Stimulated activated CD8-positive, alpha-beta memory T cell treated with anti-CD3 and anti-CD28 coated beads, Interleukin-2, amount 100 ng/mL, for 1 hour (primary cell): ENCODE measurements at regions not wholly inside any gene's neighbourhood (a gene's known extent, or its start where the extent isn't known, plus 50 kb on each side); places are given as distances from the start of the nearest gene placed in this dataset.
"Not testable (repeated sequence)": the region's sequence is repeated elsewhere in the genome, so short reads cannot be mapped to it uniquely, and the experiment has no call there.

Experiments
- DNase-seq, 2 donors: peaks; one replicate each; pipeline ENCODE4 v3.0.0-alpha.2; 2020; ENCODE audit warnings: low read depth in 2 of 2

DNA sequence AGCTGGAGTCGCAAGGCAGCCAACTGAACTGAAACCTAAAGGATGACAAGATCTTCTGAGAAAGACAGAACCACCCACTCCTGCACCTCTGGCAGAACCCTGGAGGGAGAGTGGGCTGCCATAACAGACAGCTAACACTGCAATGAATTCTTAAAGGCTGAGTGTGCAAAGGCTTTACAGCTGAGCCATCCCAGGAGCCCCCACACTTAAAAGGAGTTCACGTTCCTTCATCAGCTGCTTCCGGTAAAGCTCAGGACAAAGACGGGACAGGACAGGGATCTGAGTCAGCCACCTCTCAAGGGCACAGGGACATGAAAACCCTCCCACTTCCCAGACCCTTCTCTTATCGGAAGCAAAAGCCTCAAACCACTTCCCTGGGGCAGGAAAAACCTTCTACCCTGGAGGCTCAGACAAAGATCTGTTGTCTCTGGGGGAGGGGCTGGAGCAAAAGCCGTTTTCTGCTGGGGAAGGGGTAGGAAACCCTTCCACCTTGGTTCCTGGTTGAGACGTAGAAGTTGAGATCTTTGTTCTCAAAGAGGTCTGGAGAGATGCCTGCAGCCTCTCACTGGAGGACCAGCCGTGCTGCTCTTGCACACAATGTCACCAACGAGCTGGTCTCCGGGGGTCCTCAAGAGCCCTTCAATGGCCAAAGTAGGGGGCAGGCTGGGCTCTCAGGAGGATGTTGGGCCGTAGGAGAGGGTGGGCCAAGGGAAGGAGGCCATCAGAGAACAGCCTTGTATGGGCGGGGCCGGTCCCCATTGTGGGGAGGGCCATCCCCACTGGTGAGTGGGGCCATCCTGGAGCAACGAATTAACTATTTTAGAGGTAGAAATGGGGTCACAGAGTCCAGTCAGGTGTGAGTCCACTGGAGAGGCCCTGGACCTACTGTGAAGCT is 452.4 kb downstream of the PTPRU start:
- DNase-seq, result no peak

DNA sequence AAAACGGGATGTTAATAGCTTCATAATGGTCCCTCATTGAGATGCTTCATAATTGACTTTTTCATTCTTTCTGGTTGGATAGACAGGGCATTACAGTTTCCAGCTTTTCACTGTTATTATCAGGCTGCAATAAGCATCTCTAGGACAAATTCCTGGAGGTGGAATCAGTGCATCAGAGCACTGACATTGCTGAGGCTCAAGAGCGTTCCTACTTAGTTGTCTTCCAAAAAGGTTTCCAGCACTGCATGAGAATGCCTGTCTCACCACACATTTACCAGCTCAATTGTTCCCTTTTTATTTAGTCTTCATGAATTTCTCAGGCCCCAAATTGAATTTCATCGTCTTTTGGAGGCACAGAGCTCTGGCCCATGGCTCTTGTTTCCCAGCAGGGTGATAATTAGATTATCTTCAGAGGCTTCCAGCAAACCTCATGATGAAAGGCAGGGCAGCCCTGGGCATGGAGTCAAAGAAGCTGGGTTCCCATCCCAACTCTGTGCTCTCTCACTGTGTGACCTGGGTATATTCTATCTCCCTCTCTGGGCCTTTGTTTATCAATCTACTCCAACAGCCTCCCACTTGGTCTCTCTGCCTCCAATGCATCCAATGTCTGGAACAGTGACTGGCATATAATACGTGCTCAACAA is 451.4 kb downstream of the PTPRU start:
- no peak for DNase-seq

- DNase-seq, result no peak
Observed at GRCh38 chr1:29687166-29687565, 450.8 kb downstream of the PTPRU start.

GRCh38 chr1:29686012-29686930 is 449.9 kb downstream of the PTPRU start:
- no peak for DNase-seq

- DNase-seq, result no peak
Observed at GRCh38 chr1:29685387-29685786, 449.1 kb downstream of the PTPRU start.

- DNase-seq, result no peak
Observed at GRCh38 chr1:29684141-29684540, 447.8 kb downstream of the PTPRU start.

- no peak for DNase-seq
Observed at GRCh38 chr1:29683472-29683871, 447.1 kb downstream of the PTPRU start.

- no peak for DNase-seq
Observed at GRCh38 chr1:29682919-29683295, 446.6 kb downstream of the PTPRU start.

DNA sequence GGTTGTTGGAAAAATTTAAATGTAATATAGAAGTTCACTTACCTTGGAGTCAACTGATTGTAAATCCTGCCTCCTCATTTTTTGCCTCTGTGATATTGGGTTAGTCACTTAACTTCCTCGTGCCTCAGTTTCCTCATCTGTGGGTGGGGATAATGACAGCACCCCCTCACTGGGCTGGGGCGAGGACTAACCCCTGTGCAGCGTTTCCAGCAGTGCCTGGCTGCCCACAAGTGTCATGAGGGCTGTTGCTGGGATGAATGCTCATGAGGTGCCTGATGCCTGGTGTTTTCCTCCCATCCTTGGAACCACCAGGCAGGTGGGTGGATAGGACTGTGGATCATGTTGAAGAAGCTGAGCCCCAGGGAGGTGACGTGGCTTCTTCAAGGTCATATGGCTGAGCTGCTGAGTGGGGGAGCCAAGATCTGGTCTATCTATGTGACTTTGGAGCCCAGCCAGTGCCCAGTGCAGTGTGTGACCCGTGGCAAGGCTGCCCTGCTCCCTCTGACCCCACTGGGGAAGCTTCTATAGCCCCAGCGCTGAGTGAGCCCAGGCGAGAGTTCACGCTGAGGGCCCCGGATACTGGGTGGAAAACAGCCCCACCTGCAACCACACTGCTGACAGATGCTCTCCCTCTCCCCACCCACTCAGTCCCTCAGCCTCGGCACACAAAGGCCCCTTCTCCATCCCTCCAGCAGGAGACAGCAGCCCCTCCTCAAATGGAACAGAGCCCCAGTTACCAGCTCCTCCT is 446.0 kb downstream of the PTPRU start:
- DNase-seq, result no peak

GRCh38 chr1:29681416-29681815 is 445.1 kb downstream of the PTPRU start:
- DNase-seq, result not testable (repeated sequence)

DNA sequence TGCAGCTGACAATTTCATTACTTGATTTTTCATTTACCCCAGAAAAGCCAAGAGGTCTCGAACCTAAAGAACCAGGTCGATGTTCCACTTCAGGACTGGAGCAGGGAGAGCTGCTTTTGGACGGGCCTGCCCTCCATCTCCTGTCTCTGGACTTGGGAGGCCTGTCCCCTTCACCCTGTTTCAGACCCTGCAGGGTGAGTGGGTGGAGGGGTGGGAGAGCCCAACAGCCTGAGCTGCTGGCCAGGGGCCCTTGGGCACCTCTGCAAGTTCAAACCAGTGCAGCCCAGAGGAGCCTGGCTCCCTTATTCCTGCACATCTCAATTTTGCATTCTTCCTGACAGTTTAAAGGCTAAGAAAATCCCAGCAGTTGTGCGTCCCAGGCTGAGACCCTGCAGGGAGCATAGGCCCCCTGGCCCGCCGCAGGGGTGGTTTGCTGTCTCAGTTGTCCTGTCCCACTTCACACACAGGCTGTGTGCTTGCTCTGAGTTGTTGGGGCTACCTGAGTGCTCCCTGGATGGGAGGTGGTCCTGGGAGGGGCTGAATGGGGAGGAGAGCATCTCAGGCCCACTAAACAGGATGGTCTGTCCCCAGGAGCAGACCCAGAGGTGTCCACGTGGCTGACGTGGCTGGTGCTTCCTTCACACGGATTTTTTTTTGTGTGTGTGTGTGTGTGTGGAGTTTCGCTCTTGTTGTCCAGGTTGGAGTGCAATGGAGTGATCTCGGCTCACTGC is 443.7 kb downstream of the PTPRU start:
- DNase-seq, result no peak

- no peak for DNase-seq
Observed at GRCh38 chr1:29679316-29679715, 443.0 kb downstream of the PTPRU start.

- no peak for DNase-seq
Observed at GRCh38 chr1:29677028-29678024, 441.0 kb downstream of the PTPRU start.

DNA sequence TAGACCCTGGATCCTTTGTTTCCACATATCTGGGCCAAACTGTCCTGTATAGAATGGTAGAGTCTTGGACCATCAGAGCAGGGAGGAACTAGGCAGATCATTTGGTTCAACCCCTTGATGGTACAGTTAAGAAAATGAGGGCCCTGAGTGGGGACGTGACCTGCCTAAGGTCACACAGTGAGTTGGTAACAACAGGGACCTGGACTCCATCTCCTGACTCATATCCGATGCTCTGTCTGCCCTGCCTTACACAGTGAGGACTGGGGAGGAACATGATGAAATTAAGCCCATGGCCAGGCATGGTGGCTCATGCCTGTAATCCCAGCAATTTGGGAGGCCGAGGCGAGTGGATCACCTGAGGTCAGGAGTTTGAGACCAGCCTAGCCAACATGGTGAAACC is 440.2 kb downstream of the PTPRU start:
- DNase-seq, result no peak

DNA sequence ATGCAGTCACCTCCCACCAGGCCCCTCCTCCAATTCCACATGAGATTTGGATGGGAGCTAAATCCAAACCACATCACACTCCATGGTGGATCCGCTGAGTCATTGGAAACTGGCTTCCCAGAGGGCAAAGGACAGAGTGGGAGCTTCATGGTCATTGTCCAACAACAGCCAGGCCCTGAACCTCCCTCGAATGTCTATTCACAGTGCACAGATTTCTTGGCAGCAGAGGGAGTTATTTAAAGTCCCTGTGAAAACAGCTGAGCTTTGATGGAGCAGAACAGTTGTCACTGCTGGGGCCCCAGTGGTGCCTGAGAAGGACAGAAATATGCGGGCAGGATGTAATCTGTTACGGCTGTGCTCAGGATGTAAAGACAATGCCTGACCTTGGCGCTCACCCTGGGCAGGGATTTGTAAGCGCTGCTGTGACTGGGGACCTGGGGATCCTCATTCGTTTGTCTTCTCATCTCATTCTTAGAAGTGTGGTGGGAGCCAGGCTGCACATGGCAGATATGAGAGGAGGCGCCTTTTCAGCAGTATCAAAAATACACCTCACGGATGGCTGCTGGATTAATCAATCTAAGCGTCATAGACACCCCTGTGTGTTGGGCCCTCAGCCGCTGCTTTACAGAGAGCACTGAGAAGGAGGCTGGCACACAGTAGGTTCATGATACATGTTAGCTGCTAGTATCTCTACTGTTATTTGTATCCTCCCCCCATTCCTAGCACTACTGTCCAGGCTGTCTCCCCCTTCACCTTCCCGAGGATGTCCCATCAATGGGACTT is 439.4 kb downstream of the PTPRU start:
- DNase-seq, result no peak

DNA sequence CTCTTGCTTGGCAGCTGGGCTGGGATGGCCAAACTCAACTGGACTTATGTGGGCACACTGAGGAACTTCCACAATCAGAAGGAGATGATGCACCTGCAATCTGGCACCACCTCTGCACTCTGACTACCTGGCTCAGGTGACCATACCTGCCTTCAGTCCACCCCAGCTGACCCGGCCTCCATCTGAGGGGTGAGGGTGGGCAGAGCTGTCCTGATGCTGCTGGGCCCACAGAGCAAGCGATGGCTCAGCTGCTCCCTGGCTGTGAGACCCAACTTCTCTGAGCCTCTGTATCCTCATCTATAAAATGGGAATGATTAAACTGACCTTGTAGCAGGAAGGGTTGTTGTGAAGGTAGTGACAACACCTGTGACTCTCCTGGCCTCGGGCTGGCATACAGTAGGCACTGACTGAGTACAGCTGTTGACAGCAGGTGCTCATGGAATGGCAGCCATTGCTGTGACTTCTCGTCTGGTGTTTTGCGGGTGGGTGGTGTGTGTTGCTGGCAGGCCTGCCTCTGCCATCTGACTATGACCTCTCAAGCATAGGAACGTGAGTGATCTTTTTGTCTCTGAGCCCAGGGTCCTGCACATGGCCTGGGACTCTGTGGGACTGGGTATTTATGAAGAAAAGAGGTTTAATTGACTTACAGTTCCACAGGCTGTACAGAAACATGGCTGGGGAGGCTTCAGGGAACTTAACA is 438.5 kb downstream of the PTPRU start:
- no peak for DNase-seq

DNA sequence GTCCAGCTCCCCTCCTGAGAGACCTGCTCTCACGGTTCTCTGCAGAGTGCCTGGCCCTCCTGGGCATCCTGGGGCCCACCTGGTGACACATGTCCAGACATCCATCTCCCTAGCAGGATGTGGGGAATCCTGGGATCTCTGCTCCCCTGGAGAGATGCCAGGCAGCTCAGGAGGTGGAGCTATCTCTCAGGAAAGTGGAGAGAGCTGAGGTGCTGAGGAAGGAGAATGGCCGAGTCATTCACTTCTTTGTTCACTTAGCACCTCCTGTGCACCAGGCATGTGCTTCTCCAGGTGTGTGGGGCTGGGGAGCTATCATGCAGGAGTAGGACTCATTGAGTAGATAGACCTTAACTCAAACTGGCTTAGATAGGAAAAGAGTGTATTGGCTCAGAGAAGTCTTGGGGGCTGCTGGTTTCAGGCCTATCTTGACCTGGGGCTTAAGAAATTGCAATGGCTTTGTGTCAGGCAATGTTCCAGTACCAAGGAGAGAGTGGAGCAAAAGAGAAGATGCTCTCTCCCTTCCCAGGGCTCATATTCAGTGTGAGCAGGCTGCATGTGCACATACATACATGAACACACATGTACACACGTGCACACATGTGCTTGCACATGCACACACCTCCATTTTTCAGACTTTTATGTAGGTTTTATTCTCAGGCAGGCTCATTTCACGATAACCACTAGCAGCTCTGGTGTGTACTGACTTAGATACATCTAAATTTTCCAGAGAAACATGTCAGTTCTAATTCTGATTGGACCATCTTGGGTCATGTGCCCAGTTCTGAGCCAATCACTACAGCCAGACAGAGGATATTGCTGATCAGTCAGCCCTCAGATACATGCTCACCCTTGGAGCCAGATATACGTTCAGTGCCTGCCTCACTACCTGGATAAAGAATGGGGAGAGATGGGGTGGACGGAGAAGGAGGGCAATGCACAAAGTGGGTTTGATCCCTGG is 437.6 kb downstream of the PTPRU start:
- no peak for DNase-seq
